Activated T-helper 9 cell treated with anti-CD3 and anti-CD28 coated beads, Interleukin-2, amount 50 U/mL, for 16 hours (primary cell): ENCODE measurements at regions not wholly inside any gene's neighbourhood (a gene's known extent, or its start where the extent isn't known, plus 50 kb on each side); places are given as distances from the start of the nearest gene placed in this dataset.
"Not testable (repeated sequence)": the region's sequence is repeated elsewhere in the genome, so short reads cannot be mapped to it uniquely, and the experiment has no call there.

ENCODE experiments used
- DNase-seq: peaks from one replicate; pipeline ENCODE4 v3.0.0-alpha.2; 2020; ENCODE audit warnings: low read depth

DNA sequence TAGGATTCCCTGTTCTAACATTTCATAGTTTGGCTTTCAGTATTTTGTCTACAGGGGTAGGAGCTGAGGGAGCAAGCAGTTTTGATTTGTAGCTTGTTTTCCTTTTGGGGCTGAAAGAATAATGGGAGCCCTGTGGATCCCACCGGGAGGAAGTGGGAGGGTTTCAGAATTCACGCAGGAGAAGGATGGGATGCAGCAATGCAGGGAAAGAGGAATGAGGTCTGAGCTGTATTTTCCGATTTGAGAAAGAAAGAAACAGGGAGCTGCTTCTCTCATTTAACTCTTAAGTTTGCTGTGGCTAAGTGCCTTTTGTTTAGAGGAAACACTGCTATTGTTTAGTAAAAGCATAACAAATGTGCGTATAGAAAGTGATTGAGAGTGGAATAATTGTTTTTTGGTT lies 141.0 kb downstream of the ADCYAP1 start:
- DNase-seq, result no peak

- no peak for DNase-seq
Observed at GRCh38 chr18:1047406-1047805, 142.7 kb downstream of the ADCYAP1 start.

DNA sequence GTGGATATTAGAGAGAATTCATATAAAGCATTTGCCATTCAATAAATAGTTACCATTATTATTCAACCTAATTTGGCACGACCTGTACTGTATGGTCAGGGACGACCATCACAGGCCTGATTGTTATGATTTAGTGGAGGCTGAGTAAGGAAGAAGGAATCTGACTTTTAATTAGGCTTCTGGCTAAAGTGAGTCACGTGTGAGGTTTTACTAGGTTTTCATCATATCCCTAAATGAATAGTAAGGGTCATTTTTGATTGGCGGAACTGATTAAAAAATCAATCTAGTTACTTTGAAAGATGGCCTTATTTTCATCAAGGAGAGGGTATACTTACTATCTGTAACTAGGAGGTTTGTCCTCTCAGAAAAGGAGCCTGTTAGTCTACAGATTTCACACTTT lies 143.4 kb downstream of the ADCYAP1 start:
- DNase-seq, result no peak

DNA sequence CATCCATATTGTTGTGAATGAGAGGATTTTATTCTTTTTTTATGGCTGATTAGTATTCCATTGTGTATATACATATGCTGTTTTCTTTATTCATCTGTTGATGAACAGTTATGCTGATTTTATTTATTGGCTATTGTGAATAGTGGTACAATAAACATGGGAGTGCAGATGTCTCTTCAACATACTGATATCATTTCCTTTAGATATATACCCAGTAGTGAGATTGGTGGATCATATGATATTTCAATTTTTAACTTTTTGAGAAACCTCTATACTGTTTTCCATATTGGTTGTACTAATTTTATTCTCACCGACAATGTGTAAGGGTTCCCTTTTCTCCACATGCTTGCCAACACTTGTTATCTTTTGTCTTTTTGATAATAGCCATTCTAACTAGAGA lies 144.5 kb downstream of the ADCYAP1 start:
- DNase-seq, result no peak

- no peak for DNase-seq
Observed at GRCh38 chr18:1050012-1050657, 145.5 kb downstream of the ADCYAP1 start.

GRCh38 chr18:1052301-1052700 lies 147.6 kb downstream of the ADCYAP1 start:
- DNase-seq, result no peak

DNA sequence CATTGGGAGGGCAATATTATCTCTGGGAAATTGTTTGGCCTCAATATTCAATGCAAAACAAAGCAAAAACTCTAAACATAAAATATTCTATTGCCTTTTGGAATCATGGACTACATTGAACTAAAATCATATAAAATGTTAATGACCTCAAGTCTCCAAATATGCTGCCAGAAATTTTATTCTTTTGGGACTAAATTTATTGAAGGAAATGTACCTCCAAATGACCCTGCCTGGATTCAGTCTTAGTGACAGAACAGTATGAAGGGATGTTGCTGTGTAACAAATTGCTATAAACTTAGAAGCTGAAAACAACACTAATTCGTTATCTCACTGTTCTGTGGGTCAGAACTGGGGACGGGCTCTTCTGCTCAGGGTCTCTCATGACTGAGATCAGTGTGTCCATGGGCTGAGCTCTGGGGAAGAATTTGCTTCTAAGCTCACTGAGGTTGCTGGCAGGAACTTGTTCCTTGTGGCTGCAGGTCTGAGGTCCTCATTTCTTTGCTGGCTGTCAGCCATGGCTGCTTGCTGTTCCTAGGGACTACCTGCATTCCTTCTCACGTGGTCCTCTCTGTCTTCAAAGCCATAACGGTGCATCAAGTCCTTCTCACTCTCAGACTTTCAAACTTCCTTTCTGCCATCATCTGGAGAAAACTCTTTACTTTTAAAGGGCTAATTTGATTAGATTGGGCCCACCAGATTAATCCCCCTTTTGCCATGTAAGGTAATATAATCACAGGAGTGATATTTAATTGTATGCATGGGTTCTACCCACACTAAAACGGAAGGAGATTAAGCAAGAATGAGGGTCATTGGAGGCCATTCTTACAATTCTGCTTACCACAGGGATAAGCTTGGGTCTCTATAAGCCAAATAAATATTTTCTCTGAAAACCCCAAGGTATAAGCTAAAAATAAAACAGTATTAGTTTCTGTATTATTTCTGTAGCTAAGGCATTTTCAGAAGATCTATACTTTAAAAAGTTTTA lies 149.0 kb downstream of the ADCYAP1 start:
- DNase-seq, result no peak

DNA sequence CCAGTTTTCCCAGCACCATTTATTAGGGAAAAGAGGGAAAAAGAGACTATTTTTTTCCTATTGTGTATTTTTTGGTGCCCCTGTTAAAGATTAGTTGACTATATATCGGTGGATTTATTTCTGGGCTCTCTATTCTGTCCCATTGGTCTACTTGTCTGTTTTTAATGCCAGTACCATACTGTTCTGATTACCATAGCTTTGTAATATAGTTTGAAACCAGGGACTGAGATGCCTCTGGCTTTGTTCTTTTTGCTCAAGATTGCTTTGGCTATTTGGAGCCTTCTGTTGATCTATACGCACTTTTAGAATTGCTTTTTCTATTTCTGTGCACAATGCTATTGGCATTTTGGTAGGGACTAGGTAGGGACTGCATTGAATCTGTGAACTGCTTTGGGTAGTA lies 151.7 kb downstream of the ADCYAP1 start:
- DNase-seq, result no peak

DNA sequence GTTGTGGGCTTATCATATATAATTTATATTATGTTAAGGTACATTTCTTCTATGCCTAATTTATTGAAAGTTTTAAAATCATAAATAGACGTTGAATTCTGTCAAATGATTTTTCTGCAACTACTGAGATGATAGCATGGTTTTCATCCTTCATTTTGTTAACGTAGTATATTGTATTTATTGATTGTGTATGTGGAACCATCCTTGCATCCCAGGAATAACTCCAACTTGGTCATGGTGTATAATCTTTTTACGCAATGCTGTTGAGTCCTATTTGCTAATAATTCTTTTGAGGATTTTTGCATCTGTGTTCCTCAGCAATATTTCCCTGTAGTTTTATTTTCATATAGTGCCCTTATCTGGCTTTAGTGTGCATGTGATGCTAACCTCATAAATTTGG lies 152.7 kb downstream of the ADCYAP1 start:
- no peak for DNase-seq

DNA sequence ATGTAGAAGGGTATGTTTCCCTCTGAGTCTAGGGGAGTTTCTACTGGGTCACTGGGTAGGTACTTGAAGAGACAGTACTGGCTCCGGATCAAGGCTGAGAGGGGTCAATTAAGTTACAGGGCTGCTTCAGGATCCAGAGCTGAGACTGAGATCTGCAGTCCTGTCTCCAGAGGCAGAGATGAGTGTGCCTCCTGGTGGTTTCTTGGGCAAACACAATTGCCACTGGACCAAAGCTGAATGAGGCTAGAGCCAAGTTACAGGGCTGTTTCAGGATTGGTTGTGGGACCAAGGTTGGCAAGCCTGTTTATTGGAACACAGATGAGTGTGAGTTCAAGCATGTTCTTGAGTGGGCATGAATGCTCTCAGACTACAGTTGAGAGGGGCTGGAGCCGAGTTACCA lies 157.9 kb downstream of the ADCYAP1 start:
- DNase-seq, result no peak

GRCh38 chr18:1075322-1075721 lies 170.7 kb downstream of the ADCYAP1 start:
- no peak for DNase-seq

DNA sequence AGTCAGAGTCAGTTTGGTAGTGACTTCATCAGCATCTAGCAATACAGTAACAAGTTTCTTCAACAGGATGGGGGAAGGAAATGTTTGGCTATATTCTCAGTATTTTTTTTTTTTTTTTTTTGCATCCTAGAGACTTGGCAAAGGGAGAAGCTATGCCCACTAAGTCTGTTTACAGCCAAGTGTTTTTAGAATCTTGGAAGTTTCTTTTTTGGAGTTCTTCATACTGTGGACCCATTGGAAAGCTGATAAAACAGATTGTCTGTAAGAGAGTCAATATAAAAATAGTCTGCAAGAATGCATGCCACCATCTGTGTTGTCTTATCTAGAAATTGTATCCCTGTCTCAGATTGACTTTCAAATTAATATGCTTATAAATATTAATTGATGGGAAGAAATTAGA lies 171.2 kb downstream of the ADCYAP1 start:
- DNase-seq, result no peak

DNA sequence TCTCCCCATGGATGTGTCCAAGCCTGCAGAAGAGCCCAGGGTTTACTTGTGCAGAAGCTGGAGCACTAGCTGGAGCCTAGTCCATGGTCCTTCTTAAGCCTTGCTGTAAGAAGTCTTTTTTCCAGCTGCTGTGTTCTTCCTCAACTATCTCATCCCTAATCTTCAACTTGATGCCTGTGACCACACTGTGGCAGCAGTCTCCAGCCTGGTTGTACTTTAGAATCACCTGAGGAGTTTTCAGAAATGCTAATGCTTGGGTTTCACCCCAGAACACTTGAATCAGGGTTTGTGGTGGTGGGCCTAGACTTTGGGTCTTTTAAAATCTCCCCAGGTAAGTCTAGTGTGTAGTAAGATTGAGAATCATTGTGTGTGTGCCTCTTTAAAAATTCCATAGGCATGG lies 173.6 kb downstream of the ADCYAP1 start:
- DNase-seq, result no peak

DNA sequence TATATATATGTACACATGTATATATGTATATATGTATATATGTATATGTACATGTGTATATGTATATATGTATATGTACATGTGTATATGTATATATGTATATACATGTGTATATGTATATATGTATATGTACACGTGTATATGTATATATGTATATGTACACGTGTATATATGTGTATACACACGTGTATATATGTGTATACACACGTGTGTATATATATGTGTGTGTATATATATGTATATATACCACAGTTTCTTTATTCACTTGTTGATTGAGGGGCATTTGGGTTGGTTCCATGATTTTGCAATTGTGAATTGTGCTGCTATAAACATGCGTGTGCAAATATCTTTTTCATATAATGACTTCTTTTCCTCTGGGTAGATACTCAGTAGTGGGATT lies 179.0 kb downstream of the ADCYAP1 start:
- not testable (repeated sequence) for DNase-seq

GRCh38 chr18:1090758-1091157 lies 186.1 kb downstream of the ADCYAP1 start:
- no peak for DNase-seq

DNA sequence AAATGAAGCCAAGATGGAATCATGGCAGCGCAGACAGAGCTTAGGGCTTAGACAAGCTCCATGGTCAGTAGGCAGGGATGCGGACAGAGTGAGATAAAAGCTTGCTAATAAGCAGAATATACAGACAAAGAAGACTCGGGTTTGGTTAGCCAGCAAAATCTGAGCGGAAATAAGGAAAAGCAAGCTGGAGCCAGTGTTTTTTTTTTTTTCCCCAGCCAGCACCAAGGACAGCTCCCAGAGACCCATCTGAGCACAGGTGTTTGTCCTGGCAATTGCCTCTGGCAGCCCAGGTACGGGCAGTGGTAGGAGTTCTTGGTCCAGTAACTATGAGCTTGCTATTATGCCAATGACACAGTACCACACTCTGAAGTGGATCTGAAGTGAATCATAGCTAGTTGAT lies 187.6 kb downstream of the ADCYAP1 start:
- no peak for DNase-seq

DNA sequence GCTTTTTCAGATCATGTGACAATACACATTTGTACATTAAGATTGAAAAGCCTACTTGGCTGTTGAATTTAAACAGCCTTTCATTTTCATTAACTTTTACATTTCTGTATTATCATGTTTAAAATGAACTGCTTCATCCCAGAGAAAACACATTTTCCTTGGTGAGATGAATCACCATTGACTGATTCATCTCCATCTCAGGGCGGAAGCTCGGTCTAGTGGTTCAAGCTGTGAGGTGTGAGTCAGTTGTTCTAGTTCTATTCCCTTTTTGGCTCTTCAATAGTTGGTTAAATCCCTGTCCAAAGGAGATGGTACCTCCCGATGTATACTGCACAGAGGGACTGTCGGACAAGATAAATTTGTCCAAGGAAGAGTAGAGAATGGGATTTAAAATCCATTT lies 189.7 kb downstream of the ADCYAP1 start:
- no peak for DNase-seq

- not testable (repeated sequence) for DNase-seq
Observed at GRCh38 chr18:1097991-1098735, 193.5 kb downstream of the ADCYAP1 start.

GRCh38 chr18:1102848-1103247 lies 198.2 kb downstream of the ADCYAP1 start:
- no peak for DNase-seq

DNA sequence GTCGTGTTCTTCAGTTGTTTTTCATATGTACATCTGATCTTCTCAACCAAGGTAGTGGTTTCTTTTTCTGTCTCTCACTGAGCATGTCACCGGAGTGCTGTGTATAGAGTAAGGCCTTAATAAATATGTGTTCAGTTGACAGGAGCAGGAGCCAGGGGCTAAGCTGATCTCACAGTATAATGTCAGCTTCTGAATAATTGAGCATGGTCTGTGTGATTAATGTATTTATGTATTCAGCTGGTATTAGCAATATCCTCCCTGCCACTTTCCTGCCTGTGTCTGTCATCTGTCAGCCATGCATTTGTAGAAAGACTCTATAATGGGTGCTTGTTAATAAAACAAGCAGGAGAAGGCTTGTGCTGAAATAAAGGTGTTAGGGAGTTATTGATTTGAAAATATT lies 198.9 kb downstream of the ADCYAP1 start:
- DNase-seq, result no peak

GRCh38 chr18:1104181-1104881 lies 199.7 kb downstream of the ADCYAP1 start:
- DNase-seq, result no peak

DNA sequence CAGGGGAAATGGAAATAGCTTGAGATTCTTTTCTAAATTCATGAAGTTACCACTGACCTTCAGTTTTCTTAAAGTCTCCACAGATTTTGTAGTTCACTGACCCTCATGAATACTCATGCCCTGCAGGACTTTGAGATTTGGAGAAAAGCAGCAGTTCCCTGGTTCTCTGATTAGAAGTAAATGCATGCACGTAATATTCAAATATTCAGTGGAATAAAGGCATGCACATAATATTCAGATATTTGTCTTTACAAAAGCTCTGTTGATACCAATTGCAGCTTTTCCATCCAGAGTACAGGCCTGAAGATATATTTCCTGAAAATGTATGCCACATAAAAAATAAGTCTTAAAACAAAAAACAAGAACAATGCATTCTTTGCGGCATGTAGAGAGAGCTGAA lies 219.8 kb downstream of the ADCYAP1 start:
- DNase-seq, result no peak
